ENCODE measurements at regions not wholly inside any gene's neighbourhood (a gene's known extent, or its start where the extent isn't known, plus 50 kb on each side); places are given as distances from the start of the nearest gene placed in this dataset.

DNA sequence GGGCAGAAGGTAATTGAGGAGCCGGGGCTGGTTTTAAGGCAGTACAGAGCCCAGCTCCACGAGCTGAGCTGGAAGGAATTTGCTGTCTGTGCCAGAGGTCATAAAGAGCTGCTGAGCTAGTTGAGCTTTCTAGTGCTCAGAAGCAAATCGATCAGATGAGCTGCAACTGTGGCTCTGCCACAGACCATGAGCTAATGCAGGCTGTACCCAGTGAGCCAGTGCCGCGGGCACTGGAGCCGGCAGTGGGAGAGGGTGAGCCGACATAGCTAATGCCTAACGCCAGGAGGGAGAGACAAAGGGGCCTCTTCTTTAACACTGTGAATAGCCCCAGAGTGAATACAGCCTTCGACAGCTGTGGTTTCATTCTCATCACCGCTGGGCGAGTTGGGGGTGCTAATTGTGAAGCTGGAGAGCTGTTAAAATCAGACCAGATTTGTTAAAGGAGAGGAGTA is 410.1 kb upstream of the TCF4 start:
- Mint-ChIP-seq H3K4me3 (no peak overlapping the region), H3K27me3 (no peaks in the 10 kb centered on the region), H3K36me3 (no peaks in the 10 kb centered on the region), H3K9me3 (peaks cover 0 to 2% (median 0%) of the 10 kb centered on the region in 3 donors), H3K4me1 (no peaks in the 10 kb centered on the region), H3K27ac (no peak overlapping the region)
- CTCF ChIA-PET = no interaction called here
- H3K36me3 ChIP-seq (ENCODE audit: control insufficient read depth in 2 of 2, extremely low read depth in 1 of 2, insufficient read depth in 1 of 2, low read length in 1 of 2) = no peaks in the 10 kb centered on the region
- POLR2A ChIA-PET = no interaction called here
- no peak for DNase-seq
- H3K4me3 ChIP-seq (ENCODE audit: control insufficient read depth in 1 of 2, extremely low read depth in 1 of 2, low read length in 1 of 2) = no peak overlapping the region
- H3K27ac ChIP-seq (ENCODE audit: low read length) = no peak overlapping the region
- no peaks in the 10 kb centered on the region for H3K4me1 ChIP-seq (ENCODE audit: control insufficient read depth in 1 of 2, extremely low read depth in 1 of 2, insufficient read depth in 2 of 2, low read length in 2 of 2)
- ATAC-seq (replicated peaks in 1 of 4) = no peak
- no peaks in the 10 kb centered on the region for H3K27me3 ChIP-seq (replicated peaks in 1 of 2; ENCODE audit: control insufficient read depth in 2 of 2, extremely low read depth in 1 of 2, insufficient read depth in 2 of 2, low read length in 1 of 2)
- WGBS (ENCODE audit: insufficient coverage) = 84% methylated on average over 11 of the region's 11 CpGs
- no peaks in the 10 kb centered on the region for H3K9me3 ChIP-seq

DNA sequence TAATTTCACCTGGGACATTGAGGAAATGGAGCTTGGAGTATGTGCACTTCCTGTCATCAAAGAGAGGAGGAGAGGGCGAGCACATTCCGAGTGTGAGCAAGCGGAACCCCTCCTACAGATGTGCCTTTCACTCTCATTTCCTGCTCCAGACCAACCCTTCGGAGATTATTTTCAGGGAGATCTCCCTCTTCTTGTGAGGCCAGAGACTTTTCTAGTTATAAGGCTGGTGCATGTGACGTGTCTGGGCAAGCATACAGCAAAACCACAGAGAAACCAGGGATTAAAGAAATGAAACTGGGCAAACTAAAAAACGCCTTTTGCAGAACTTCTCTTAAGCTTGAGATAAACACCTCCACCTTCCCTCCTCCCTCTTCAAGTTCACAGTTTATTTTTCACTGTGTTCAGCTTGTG is 409.2 kb upstream of the TCF4 start:
- H3K27me3 Mint-ChIP-seq = no peaks in the 10 kb centered on the region
- no peak overlapping the region for H3K4me3 Mint-ChIP-seq
- no CpG with 5 or more reads among the region's 6 CpGs for WGBS (ENCODE audit: insufficient coverage)
- no peaks in the 10 kb centered on the region for H3K4me1 Mint-ChIP-seq
- no peaks in the 10 kb centered on the region for H3K36me3 Mint-ChIP-seq
- H3K27me3 ChIP-seq (replicated peaks in 1 of 2; ENCODE audit: control insufficient read depth in 2 of 2, extremely low read depth in 1 of 2, insufficient read depth in 2 of 2, low read length in 1 of 2) = no peaks in the 10 kb centered on the region
- H3K4me3 ChIP-seq (ENCODE audit: control insufficient read depth in 1 of 2, extremely low read depth in 1 of 2, low read length in 1 of 2) = no peak overlapping the region
- H3K36me3 ChIP-seq (ENCODE audit: control insufficient read depth in 2 of 2, extremely low read depth in 1 of 2, insufficient read depth in 1 of 2, low read length in 1 of 2) = no peaks in the 10 kb centered on the region
- DNase-seq = peak in 1 of 35 experiments; percentile 1
- peaks cover 0 to 5% (median 0%) of the 10 kb centered on the region in 3 donors for H3K9me3 Mint-ChIP-seq
- POLR2A ChIA-PET = no interaction called here
- H3K4me1 ChIP-seq (ENCODE audit: control insufficient read depth in 1 of 2, extremely low read depth in 1 of 2, insufficient read depth in 2 of 2, low read length in 2 of 2) = no peaks in the 10 kb centered on the region
- ATAC-seq (replicated peaks in 1 of 4) = no peak
- no peak overlapping the region for H3K27ac Mint-ChIP-seq
- CTCF ChIA-PET = no interaction called here
- no peak overlapping the region for H3K27ac ChIP-seq (ENCODE audit: low read length)
- no peaks in the 10 kb centered on the region for H3K9me3 ChIP-seq

DNA sequence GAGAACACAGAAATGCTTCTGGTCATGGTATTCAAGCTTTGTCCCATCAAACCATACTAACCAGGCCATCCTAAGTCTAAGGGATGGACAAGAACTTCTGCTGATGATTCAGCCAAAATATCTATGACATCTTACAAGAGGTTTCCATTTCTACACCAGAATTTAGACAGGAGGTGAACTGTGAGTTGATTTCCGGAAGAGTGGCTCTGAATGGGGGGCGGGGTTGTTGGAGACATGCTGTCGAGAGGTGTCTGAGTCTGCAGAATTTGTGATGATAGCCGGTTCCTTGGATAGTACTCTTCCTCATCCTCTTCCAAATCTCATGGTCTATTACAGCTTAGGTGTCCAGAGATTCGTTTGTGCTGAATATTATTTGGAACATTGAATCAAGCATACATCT is 408.7 kb upstream of the TCF4 start:
- no peaks in the 10 kb centered on the region for H3K4me1 ChIP-seq (ENCODE audit: control insufficient read depth in 1 of 2, extremely low read depth in 1 of 2, insufficient read depth in 2 of 2, low read length in 2 of 2)
- ChIA-PET CTCF (no interaction called here), POLR2A (no interaction called here)
- no peak overlapping the region for H3K4me3 ChIP-seq (ENCODE audit: control insufficient read depth in 1 of 2, extremely low read depth in 1 of 2, low read length in 1 of 2)
- Mint-ChIP-seq H3K4me3 (no peak overlapping the region), H3K27ac (no peak overlapping the region), H3K27me3 (no peaks in the 10 kb centered on the region), H3K4me1 (no peaks in the 10 kb centered on the region), H3K9me3 (peaks cover 0 to 7% (median 0%) of the 10 kb centered on the region in 3 donors), H3K36me3 (no peaks in the 10 kb centered on the region)
- no peak for ATAC-seq (replicated peaks in 1 of 4)
- DNase-seq = no peak
- no CpG with 5 or more reads among the region's 5 CpGs for WGBS (ENCODE audit: insufficient coverage)
- H3K36me3 ChIP-seq (ENCODE audit: control insufficient read depth in 2 of 2, extremely low read depth in 1 of 2, insufficient read depth in 1 of 2, low read length in 1 of 2) = no peaks in the 10 kb centered on the region
- no peaks in the 10 kb centered on the region for H3K9me3 ChIP-seq
- H3K27ac ChIP-seq (ENCODE audit: low read length) = no peak overlapping the region
- no peaks in the 10 kb centered on the region for H3K27me3 ChIP-seq (replicated peaks in 1 of 2; ENCODE audit: control insufficient read depth in 2 of 2, extremely low read depth in 1 of 2, insufficient read depth in 2 of 2, low read length in 1 of 2)

DNA sequence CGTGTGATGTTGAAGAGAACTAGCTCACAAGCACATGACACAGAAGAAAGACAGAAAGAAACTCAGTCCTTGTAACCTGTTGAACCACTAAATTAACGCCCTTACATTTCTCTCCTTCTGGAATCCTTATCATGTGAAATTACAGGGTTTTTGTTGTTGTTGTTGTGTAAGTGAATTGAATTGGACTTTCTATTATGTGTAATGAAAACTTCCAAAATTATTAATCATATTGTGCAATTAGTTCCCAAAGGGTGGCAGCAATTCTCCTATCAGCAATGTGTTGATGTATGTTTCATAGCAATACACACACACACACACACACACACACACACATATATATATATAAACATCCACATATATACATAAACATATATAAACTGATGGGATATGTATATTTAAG is 402.2 kb upstream of the TCF4 start:
- H3K27me3 ChIP-seq (replicated peaks in 1 of 2; ENCODE audit: control insufficient read depth in 2 of 2, extremely low read depth in 1 of 2, insufficient read depth in 2 of 2, low read length in 1 of 2) = no peaks in the 10 kb centered on the region
- H3K4me1 ChIP-seq (ENCODE audit: control insufficient read depth in 1 of 2, extremely low read depth in 1 of 2, insufficient read depth in 2 of 2, low read length in 2 of 2) = no peaks in the 10 kb centered on the region
- Mint-ChIP-seq H3K27ac (no peak overlapping the region), H3K36me3 (no peaks in the 10 kb centered on the region), H3K4me3 (no peak overlapping the region), H3K27me3 (no peaks in the 10 kb centered on the region), H3K4me1 (no peaks in the 10 kb centered on the region), H3K9me3 (peaks cover 2 to 25% (median 4%) of the 10 kb centered on the region in 3 donors)
- ChIA-PET CTCF (no interaction called here), POLR2A (no interaction called here)
- H3K9me3 ChIP-seq = peaks cover 2% of the 10 kb centered on the region
- no peak for DNase-seq
- H3K27ac ChIP-seq (ENCODE audit: low read length) = no peak overlapping the region
- WGBS (ENCODE audit: insufficient coverage) = no CpG with 5 or more reads among the region's 2 CpGs
- ATAC-seq (replicated peaks in 1 of 4) = no peak
- H3K4me3 ChIP-seq (ENCODE audit: control insufficient read depth in 1 of 2, extremely low read depth in 1 of 2, low read length in 1 of 2) = no peak overlapping the region
- no peaks in the 10 kb centered on the region for H3K36me3 ChIP-seq (ENCODE audit: control insufficient read depth in 2 of 2, extremely low read depth in 1 of 2, insufficient read depth in 1 of 2, low read length in 1 of 2)

DNA sequence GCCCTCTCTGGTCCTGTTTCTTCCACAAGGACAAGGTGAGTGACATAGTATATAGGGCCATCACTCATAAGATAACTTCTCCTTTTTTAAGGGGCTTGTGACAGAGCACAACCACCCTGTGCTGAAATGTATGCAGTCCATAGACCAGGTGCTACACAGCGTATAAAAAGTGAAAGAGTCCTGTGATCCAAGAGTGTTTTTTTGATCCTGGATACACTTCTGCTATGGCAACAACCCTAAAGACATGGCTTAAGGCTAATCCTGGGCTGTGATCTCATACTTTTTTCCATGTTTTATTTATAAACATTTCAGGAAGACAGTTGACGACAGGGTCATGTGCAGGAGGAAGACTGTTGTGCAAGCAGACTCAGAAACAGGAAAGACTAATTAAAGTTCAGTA is 400.5 kb upstream of the TCF4 start:
- no peak overlapping the region for H3K27ac Mint-ChIP-seq

DNA sequence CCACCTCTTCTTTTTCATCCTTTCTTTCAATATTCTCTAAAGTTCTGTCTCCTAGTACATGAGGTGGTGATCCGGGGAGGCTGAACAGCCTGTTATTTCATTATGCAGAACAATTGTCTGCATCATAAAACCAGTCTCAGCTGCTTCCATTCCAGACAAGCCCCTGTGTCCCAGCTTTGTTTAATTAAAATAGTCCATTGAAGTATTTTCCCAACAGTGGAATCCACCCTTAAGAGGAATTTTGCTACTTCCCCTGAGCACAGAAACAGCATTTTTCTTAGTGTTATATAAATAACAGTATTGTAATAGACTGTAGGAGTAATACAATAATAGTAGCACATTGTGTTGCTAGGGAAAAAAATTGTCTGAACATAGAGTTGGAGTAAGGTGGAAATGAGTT is 395.4 kb upstream of the TCF4 start:
- peaks cover 2% of the 10 kb centered on the region for H3K9me3 ChIP-seq
- no peak overlapping the region for H3K4me3 ChIP-seq (ENCODE audit: control insufficient read depth in 1 of 2, extremely low read depth in 1 of 2, low read length in 1 of 2)
- H3K27me3 Mint-ChIP-seq = no peaks in the 10 kb centered on the region
- POLR2A ChIA-PET = no interaction called here
- H3K9me3 Mint-ChIP-seq = peaks cover 3 to 24% (median 7%) of the 10 kb centered on the region in 3 donors
- no peaks in the 10 kb centered on the region for H3K36me3 Mint-ChIP-seq
- no peaks in the 10 kb centered on the region for H3K4me1 Mint-ChIP-seq
- no peak overlapping the region for H3K4me3 Mint-ChIP-seq
- H3K27ac Mint-ChIP-seq = no peak overlapping the region
- no peak for DNase-seq
- no peak overlapping the region for H3K27ac ChIP-seq (ENCODE audit: low read length)
- CTCF ChIA-PET = no interaction called here
- no peaks in the 10 kb centered on the region for H3K27me3 ChIP-seq (replicated peaks in 1 of 2; ENCODE audit: control insufficient read depth in 2 of 2, extremely low read depth in 1 of 2, insufficient read depth in 2 of 2, low read length in 1 of 2)
- no CpG with 5 or more reads among the region's 1 CpG for WGBS (ENCODE audit: insufficient coverage)
- no peaks in the 10 kb centered on the region for H3K4me1 ChIP-seq (ENCODE audit: control insufficient read depth in 1 of 2, extremely low read depth in 1 of 2, insufficient read depth in 2 of 2, low read length in 2 of 2)
- no peak for ATAC-seq (replicated peaks in 1 of 4)
- H3K36me3 ChIP-seq (ENCODE audit: control insufficient read depth in 2 of 2, extremely low read depth in 1 of 2, insufficient read depth in 1 of 2, low read length in 1 of 2) = no peaks in the 10 kb centered on the region

More for the DNA sequence above, 400.5 kb upstream of the TCF4 start:
- ChIA-PET CTCF (no interaction called here), POLR2A (no interaction called here)
- no peak for DNase-seq
- H3K4me3 ChIP-seq (ENCODE audit: control insufficient read depth in 1 of 2, extremely low read depth in 1 of 2, low read length in 1 of 2) = no peak overlapping the region
- peaks cover 2% of the 10 kb centered on the region for H3K9me3 ChIP-seq
- peaks cover 4 to 28% (median 5%) of the 10 kb centered on the region in 3 donors for H3K9me3 Mint-ChIP-seq
- H3K4me1 Mint-ChIP-seq = no peaks in the 10 kb centered on the region
- no peak overlapping the region for H3K4me3 Mint-ChIP-seq
- H3K27me3 Mint-ChIP-seq = no peaks in the 10 kb centered on the region
- no peak overlapping the region for H3K27ac ChIP-seq (ENCODE audit: low read length)
- no peaks in the 10 kb centered on the region for H3K4me1 ChIP-seq (ENCODE audit: control insufficient read depth in 1 of 2, extremely low read depth in 1 of 2, insufficient read depth in 2 of 2, low read length in 2 of 2)
- WGBS (ENCODE audit: insufficient coverage) = 60% methylated on average over 2 of the region's 2 CpGs
- no peaks in the 10 kb centered on the region for H3K36me3 ChIP-seq (ENCODE audit: control insufficient read depth in 2 of 2, extremely low read depth in 1 of 2, insufficient read depth in 1 of 2, low read length in 1 of 2)
- no peak for ATAC-seq (replicated peaks in 1 of 4)
- H3K36me3 Mint-ChIP-seq = no peaks in the 10 kb centered on the region
- H3K27me3 ChIP-seq (replicated peaks in 1 of 2; ENCODE audit: control insufficient read depth in 2 of 2, extremely low read depth in 1 of 2, insufficient read depth in 2 of 2, low read length in 1 of 2) = no peaks in the 10 kb centered on the region

DNA sequence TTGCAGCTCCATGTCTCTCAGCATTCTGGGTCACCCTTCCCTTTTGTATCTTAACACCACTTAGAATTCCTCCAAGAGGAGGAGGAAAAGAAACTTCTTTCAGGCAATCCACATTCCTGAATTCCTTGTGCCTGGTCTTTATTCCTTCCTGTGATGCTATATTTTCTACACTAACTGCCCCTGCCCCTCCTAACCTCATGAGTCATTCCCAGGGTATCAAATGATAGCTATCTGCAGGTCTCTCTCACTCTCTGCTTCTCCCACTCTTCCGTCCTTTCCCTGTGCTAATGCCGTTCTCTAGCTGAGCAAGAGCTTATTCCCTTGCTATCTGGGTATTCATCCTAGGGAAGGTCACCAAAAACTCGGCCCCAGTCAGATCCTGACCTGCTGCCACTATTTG is 395.0 kb upstream of the TCF4 start:
- DNase-seq (no peak), ATAC-seq (replicated peaks in 1 of 4) (no peak)
- no peaks in the 10 kb centered on the region for H3K4me1 ChIP-seq (ENCODE audit: control insufficient read depth in 1 of 2, extremely low read depth in 1 of 2, insufficient read depth in 2 of 2, low read length in 2 of 2)
- Mint-ChIP-seq H3K27ac (no peak overlapping the region), H3K9me3 (peaks cover 0 to 20% (median 7%) of the 10 kb centered on the region in 3 donors), H3K36me3 (no peaks in the 10 kb centered on the region), H3K4me1 (no peaks in the 10 kb centered on the region), H3K4me3 (no peak overlapping the region), H3K27me3 (no peaks in the 10 kb centered on the region)
- no peak overlapping the region for H3K4me3 ChIP-seq (ENCODE audit: control insufficient read depth in 1 of 2, extremely low read depth in 1 of 2, low read length in 1 of 2)
- WGBS (ENCODE audit: insufficient coverage) = 100% methylated on average over 1 of the region's 3 CpGs
- ChIA-PET CTCF (no interaction called here), POLR2A (no interaction called here)
- no peak overlapping the region for H3K27ac ChIP-seq (ENCODE audit: low read length)
- peaks cover 2% of the 10 kb centered on the region for H3K9me3 ChIP-seq
- no peaks in the 10 kb centered on the region for H3K27me3 ChIP-seq (replicated peaks in 1 of 2; ENCODE audit: control insufficient read depth in 2 of 2, extremely low read depth in 1 of 2, insufficient read depth in 2 of 2, low read length in 1 of 2)
- H3K36me3 ChIP-seq (ENCODE audit: control insufficient read depth in 2 of 2, extremely low read depth in 1 of 2, insufficient read depth in 1 of 2, low read length in 1 of 2) = no peaks in the 10 kb centered on the region
